ENCODE measurements at regions not wholly inside any gene's neighbourhood (a gene's known extent, or its start where the extent isn't known, plus 50 kb on each side); places are given as distances from the start of the nearest gene placed in this dataset.

GRCh38 chr5:169354921-169355320, 54.0 kb upstream of the SLIT3 start:
- no peak for TF ChIP-seq CTCF (IDR thresholded peaks at IDR 0.05; ENCODE audit: poor library complexity)
- no peak for TF ChIP-seq EZH2 (IDR thresholded peaks at IDR 0.05; ENCODE audit: borderline replicate concordance)
- TF ChIP-seq EZH2phosphoT487 (IDR thresholded peaks at IDR 0.05; ENCODE audit: low read depth, severe bottlenecking, unreplicated experiment): no peak
